Ishikawa (cell line): ENCODE measurements at regions not wholly inside any gene's neighbourhood (a gene's known extent, or its start where the extent isn't known, plus 50 kb on each side); places are given as distances from the start of the nearest gene placed in this dataset.

Experiments used
- CEBPB ChIP-seq: IDR thresholded peaks from 2 replicates; pipeline ENCODE4 v1.6.1; 2012
- CREB1 ChIP-seq: IDR thresholded peaks from 2 replicates; pipeline ENCODE4 v1.6.1; 2012; ENCODE audit warnings: low read depth
- EGR1 ChIP-seq: IDR thresholded peaks from 2 replicates; pipeline ENCODE4 v1.6.1; 2012
- EP300 ChIP-seq: IDR thresholded peaks from 2 replicates; pipeline ENCODE4 v1.6.1; 2012; ENCODE audit warnings: borderline replicate concordance
- FOXM1 ChIP-seq: IDR thresholded peaks from 2 replicates; pipeline ENCODE4 v1.6.1; 2012; ENCODE audit warnings: low read depth, borderline replicate concordance
- NFIC ChIP-seq: IDR thresholded peaks from 2 replicates; pipeline ENCODE4 v1.6.1; 2012
- RAD21 ChIP-seq: IDR thresholded peaks from 2 replicates; pipeline ENCODE4 v1.6.1; 2012; ENCODE audit warnings: low read depth
- REST ChIP-seq: IDR thresholded peaks from 2 replicates; pipeline ENCODE4 v1.6.1; 2012; ENCODE audit warnings: low read depth, mild to moderate bottlenecking
- TAF1 ChIP-seq: IDR thresholded peaks from 2 replicates; pipeline ENCODE4 v1.6.1; 2012; ENCODE audit warnings: low read depth, mild to moderate bottlenecking
- TCF12 ChIP-seq: IDR thresholded peaks from 2 replicates; pipeline ENCODE4 v1.6.1; 2012; ENCODE audit warnings: low read depth
- TEAD4 ChIP-seq: IDR thresholded peaks from 2 replicates; pipeline ENCODE4 v1.6.1; 2012
- YY1 ChIP-seq: IDR thresholded peaks from 2 replicates; pipeline ENCODE4 v1.6.1; 2012; ENCODE audit warnings: low read depth
- ZBTB7A ChIP-seq: IDR thresholded peaks from 2 replicates; pipeline ENCODE4 v1.6.1; 2012; ENCODE audit warnings: low read depth
- TF ChIP-seq, protein P1 (sequence below): IDR thresholded peaks from 2 replicates; pipeline ENCODE4 v1.6.1; 2012
- TF ChIP-seq, protein P2 (sequence below): IDR thresholded peaks from 2 replicates; pipeline ENCODE4 v1.6.1; 2012

DNA sequence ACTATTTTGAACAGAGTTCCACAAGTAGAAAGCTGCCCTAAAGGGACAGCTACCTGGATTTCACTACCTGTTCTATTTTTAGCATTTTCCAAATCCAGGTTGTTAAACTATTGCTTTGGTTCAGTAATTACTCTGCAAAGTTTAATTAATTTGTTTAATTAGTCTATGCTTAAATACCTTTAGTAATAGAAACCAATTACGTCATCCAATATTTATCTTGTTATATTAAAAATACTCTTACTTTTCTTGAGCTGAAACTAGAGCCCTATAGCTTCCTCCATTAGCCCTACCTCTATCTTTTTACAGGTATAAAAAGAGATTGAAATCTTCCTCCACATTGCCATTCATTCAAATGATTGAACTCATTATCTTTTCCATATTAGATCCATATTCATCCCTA, 514.6 kb downstream of the DSC3 start:
- no peak for TF ChIP-seq YY1
- no peak for TF ChIP-seq NFIC
- no peak for TF ChIP-seq CREB1
- no peak for TF ChIP-seq CEBPB
- TF ChIP-seq TAF1: no peak
- TF ChIP-seq, protein P1, sequence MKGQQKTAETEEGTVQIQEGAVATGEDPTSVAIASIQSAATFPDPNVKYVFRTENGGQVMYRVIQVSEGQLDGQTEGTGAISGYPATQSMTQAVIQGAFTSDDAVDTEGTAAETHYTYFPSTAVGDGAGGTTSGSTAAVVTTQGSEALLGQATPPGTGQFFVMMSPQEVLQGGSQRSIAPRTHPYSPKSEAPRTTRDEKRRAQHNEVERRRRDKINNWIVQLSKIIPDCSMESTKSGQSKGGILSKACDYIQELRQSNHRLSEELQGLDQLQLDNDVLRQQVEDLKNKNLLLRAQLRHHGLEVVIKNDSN: no peak
- TF ChIP-seq, protein P2, sequence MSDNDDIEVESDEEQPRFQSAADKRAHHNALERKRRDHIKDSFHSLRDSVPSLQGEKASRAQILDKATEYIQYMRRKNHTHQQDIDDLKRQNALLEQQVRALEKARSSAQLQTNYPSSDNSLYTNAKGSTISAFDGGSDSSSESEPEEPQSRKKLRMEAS: no peak
- TF ChIP-seq REST: no peak
- no peak for TF ChIP-seq ZBTB7A
- no peak for TF ChIP-seq EGR1
- TF ChIP-seq EP300: no peak
- TF ChIP-seq TCF12: no peak
- no peak for TF ChIP-seq RAD21
- TF ChIP-seq TEAD4: no peak
- no peak for TF ChIP-seq FOXM1

GRCh38 chr18:30527226-30527625, 515.3 kb downstream of the DSC3 start:
- TF ChIP-seq EGR1 (no peak), EP300 (no peak), YY1 (no peak), TCF12 (no peak), ZBTB7A (no peak), CREB1 (no peak)

- TF ChIP-seq NFIC (no peak), CREB1 (no peak), CEBPB (no peak), RAD21 (no peak), TCF12 (no peak), YY1 (no peak), EGR1 (no peak), REST (no peak)
- TF ChIP-seq, protein P1: no peak
Measured at GRCh38 chr18:30522288-30522929, 520.1 kb downstream of the DSC3 start.

- TF ChIP-seq CEBPB: no peak
- no peak for TF ChIP-seq CREB1
- no peak for TF ChIP-seq TCF12
- TF ChIP-seq RAD21: no peak
- TF ChIP-seq TEAD4: no peak
- no peak for TF ChIP-seq YY1
- TF ChIP-seq ZBTB7A: no peak
- no peak for TF ChIP-seq EP300
Measured at GRCh38 chr18:30514059-30514458, 528.5 kb downstream of the DSC3 start.

DNA sequence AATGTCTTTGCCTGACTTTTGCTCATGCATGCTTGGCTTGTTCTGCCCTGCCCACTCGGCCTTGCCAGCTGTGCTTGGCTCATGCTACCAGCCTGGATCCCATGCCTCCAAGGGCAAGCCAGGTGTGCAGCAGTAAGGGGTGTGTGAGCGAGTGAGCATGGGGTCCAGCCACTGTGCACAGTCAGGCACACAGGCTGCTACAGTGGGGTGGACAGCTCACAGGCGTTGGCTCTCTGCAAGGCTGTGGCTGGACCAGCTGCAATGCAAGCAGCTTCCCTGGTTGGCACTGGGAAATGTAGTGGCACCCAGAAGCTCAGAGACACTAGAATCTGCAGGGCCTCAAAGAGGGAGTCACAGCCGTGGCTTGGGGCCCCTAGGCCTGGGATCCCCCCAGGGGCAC, 529.7 kb downstream of the DSC3 start:
- TF ChIP-seq TAF1: no peak
- no peak for TF ChIP-seq EP300
- TF ChIP-seq FOXM1: no peak
- TF ChIP-seq YY1: no peak
- TF ChIP-seq RAD21: no peak
- TF ChIP-seq CEBPB: no peak
- TF ChIP-seq, protein P2: no peak
- no peak for TF ChIP-seq TEAD4
- TF ChIP-seq EGR1: no peak
- TF ChIP-seq ZBTB7A: no peak
- TF ChIP-seq REST: no peak
- TF ChIP-seq CREB1: no peak
- TF ChIP-seq TCF12: no peak
- TF ChIP-seq, protein P1: no peak
